ENCODE measurements at regions not wholly inside any gene's neighbourhood (a gene's known extent, or its start where the extent isn't known, plus 50 kb on each side); places are given as distances from the start of the nearest gene placed in this dataset.

DNA sequence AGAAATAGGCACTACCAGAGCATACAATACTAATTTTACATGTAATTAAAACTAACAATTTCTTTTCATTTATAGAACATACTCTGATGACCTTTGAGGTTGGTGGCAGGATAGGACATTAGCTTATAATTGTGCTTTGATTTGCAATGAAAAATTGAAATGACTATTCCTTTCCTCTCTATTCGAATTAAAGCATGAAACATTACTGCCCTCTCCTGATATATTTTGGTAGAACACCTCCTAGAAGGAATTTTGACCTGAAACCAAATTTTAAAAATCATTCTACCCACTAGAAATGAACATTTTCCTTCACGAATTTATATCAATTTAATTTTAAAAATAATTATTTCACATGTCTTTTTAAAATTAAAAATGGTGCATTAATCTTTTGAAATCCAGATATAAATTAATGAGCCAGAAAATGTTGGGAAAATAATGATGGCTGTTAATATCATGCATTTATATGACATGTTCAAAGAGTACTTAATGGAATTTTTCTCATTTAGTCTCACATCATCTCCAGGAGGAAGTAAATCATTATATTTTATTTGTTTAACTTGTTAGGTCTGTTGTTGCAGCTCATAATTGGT lies 556.3 kb upstream of the ARGLU1 start:
- DNase-seq (ENCODE audit: low read depth, low spot score), result no peak
- POLR2A ChIA-PET, result no interaction called here
- CTCF ChIA-PET, result interaction anchor here (0.6 to 1.5 kb wide), 20 partner anchors 9 to 1592 kb away, joined by 3 to 7 read pairs (median 4); no protein-coding TSS in a partner anchor
- Histone ChIP-seq H3K4me3 (ENCODE audit: low read depth, low read length) (no peak overlapping the region), H3K9me3 (ENCODE audit: control insufficient read depth, insufficient read depth, low read length) (no peaks in the 10 kb centered on the region), H3K27me3 (ENCODE audit: control insufficient read depth, insufficient read depth, low read length) (no peaks in the 10 kb centered on the region), H3K27ac (ENCODE audit: low read depth, low read length) (no peak overlapping the region)
- TF ChIP-seq, protein P1, sequence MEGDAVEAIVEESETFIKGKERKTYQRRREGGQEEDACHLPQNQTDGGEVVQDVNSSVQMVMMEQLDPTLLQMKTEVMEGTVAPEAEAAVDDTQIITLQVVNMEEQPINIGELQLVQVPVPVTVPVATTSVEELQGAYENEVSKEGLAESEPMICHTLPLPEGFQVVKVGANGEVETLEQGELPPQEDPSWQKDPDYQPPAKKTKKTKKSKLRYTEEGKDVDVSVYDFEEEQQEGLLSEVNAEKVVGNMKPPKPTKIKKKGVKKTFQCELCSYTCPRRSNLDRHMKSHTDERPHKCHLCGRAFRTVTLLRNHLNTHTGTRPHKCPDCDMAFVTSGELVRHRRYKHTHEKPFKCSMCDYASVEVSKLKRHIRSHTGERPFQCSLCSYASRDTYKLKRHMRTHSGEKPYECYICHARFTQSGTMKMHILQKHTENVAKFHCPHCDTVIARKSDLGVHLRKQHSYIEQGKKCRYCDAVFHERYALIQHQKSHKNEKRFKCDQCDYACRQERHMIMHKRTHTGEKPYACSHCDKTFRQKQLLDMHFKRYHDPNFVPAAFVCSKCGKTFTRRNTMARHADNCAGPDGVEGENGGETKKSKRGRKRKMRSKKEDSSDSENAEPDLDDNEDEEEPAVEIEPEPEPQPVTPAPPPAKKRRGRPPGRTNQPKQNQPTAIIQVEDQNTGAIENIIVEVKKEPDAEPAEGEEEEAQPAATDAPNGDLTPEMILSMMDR (IDR thresholded peaks at IDR 0.05; ENCODE audit: low read depth, low read length), result peak; percentile 62

DNA sequence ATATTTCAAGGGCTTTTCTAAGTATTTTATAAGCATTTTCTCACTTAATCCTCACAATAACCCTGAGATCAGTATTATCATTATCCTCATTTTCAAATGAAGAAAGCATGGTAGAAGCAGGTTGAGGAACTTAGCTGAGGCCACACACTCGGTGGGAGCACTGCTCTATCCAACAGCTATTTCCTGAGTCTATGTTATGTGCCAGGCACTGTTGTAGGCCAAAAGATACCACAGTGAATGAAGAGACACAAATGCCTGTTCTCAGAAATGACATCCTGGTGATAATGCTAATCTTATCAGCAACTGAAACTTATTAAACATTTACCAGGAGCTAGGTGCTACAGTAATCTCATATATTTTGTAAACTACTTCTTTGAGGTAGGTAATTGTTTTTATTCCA lies 553.9 kb upstream of the ARGLU1 start:
- CTCF ChIA-PET, result interaction anchor here (1.0 to 1.3 kb wide), 2 partner anchors 202 to 586 kb away, joined by 3 read pairs; no protein-coding TSS in a partner anchor

DNA sequence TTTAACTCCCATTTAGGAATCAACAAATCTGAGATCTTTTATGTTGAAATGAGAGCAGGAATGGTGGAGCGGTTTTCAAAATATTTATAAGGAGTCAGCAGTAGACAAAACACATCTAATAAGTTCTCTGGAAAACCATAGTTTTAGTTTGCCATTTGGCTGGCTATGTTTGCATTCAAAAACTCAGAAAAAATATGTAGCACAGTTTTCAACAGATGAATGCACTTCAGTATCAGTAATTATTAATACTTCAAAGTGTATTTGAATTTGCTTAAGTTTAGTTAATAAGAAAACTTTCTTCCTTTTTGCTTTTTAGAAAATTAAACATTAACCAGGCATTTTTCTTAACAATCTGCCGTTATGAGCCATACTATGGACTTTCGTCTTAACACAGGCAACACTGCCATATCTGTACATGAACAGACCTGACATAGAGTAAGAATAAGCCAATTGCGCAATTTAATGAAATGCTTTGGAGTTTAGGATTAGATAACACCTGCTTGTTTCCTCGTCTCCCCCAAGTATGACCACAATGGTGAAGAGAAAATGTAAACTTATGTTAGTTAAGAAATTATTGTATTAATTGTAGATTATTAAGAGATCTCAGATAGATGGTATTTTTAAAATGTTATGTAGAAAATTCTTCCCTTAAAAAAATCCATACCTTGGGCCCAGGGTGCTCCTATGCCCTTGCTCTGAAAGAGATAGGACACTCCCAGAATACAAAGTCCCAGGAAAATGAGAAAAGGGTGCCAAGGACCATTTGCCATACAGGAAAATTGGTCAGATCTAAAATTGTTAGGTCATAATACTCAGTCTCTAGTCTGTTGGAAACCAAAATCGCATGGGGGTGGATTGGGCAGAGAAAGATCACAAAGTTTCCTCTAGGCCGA lies 552.3 kb upstream of the ARGLU1 start:
- ChIA-PET CTCF (no interaction called here), POLR2A (no interaction called here)
- Histone ChIP-seq H3K9me3 (ENCODE audit: control insufficient read depth, insufficient read depth, low read length) (no peaks in the 10 kb centered on the region), H3K27ac (ENCODE audit: low read depth, low read length) (no peak overlapping the region), H3K27me3 (ENCODE audit: control insufficient read depth, insufficient read depth, low read length) (no peaks in the 10 kb centered on the region), H3K4me3 (ENCODE audit: low read depth, low read length) (no peak overlapping the region)
- TF ChIP-seq, protein P1 (IDR thresholded peaks at IDR 0.05; ENCODE audit: low read depth, low read length), result no peak
- DNase-seq (ENCODE audit: low read depth, low spot score), result no peak

More for the DNA sequence above, 553.9 kb upstream of the ARGLU1 start:
- no peaks in the 10 kb centered on the region for H3K9me3 ChIP-seq (ENCODE audit: control insufficient read depth, insufficient read depth, low read length)
- no peaks in the 10 kb centered on the region for H3K27me3 ChIP-seq (ENCODE audit: control insufficient read depth, insufficient read depth, low read length)
- DNase-seq (ENCODE audit: low read depth, low spot score), result no peak
- TF ChIP-seq, protein P1 (IDR thresholded peaks at IDR 0.05; ENCODE audit: low read depth, low read length), result no peak
- POLR2A ChIA-PET, result no interaction called here
- H3K4me3 ChIP-seq (ENCODE audit: low read depth, low read length), result no peak overlapping the region
- H3K27ac ChIP-seq (ENCODE audit: low read depth, low read length), result no peak overlapping the region

DNA sequence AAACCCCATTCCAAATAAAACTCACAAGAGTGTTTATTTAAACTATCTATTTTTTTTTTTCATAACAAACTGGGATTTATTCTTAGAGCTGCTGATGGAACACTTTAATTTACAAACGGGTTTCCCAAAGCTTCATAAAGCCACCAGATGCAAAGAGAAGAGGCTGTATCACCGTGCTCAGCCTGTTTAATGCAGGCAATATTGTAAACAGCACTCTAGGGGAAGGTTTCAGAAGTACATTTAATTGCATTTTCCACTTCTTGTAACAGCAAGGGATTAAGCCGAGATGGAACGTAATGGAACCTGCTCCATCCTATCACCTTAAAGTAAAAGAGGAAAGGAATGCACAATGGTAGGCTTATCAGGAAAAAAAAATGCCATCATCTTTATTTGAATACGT lies 550.6 kb upstream of the ARGLU1 start:
- TF ChIP-seq, protein P1 (IDR thresholded peaks at IDR 0.05; ENCODE audit: low read depth, low read length), result no peak
- H3K27ac ChIP-seq (ENCODE audit: low read depth, low read length), result no peak overlapping the region
- H3K9me3 ChIP-seq (ENCODE audit: control insufficient read depth, insufficient read depth, low read length), result no peaks in the 10 kb centered on the region
- DNase-seq (ENCODE audit: low read depth, low spot score), result no peak
- POLR2A ChIA-PET, result no interaction called here
- CTCF ChIA-PET, result interaction anchor here (1.2 to 1.3 kb wide), 2 partner anchors 25 to 201 kb away, joined by 3 to 4 read pairs; no protein-coding TSS in a partner anchor
- H3K4me3 ChIP-seq (ENCODE audit: low read depth, low read length), result no peak overlapping the region
- no peaks in the 10 kb centered on the region for H3K27me3 ChIP-seq (ENCODE audit: control insufficient read depth, insufficient read depth, low read length)
